ENCODE measurements at regions not wholly inside any gene's neighbourhood (a gene's known extent, or its start where the extent isn't known, plus 50 kb on each side); places are given as distances from the start of the nearest gene placed in this dataset.

DNA sequence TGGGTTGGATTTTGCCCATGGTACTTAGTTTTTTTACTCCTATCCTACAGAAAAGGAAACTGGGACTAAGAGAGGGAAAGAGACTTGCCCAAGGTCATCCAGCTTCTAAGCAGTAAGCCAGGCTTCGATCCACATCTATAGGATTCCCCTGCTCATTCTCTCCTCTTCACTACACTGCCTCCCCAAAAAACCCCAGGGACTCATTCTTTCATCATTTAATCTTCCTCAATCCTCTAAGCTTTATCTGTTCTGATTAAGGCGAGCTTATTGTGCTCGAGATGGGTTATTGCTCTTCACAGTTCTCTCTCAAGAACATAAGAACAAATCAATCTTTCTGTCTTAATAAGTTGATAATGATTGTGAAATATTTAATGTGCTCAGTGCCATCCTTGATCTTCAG lies 511.1 kb upstream of the BRINP1 start (continued):
- TF ChIP-seq, protein P1, sequence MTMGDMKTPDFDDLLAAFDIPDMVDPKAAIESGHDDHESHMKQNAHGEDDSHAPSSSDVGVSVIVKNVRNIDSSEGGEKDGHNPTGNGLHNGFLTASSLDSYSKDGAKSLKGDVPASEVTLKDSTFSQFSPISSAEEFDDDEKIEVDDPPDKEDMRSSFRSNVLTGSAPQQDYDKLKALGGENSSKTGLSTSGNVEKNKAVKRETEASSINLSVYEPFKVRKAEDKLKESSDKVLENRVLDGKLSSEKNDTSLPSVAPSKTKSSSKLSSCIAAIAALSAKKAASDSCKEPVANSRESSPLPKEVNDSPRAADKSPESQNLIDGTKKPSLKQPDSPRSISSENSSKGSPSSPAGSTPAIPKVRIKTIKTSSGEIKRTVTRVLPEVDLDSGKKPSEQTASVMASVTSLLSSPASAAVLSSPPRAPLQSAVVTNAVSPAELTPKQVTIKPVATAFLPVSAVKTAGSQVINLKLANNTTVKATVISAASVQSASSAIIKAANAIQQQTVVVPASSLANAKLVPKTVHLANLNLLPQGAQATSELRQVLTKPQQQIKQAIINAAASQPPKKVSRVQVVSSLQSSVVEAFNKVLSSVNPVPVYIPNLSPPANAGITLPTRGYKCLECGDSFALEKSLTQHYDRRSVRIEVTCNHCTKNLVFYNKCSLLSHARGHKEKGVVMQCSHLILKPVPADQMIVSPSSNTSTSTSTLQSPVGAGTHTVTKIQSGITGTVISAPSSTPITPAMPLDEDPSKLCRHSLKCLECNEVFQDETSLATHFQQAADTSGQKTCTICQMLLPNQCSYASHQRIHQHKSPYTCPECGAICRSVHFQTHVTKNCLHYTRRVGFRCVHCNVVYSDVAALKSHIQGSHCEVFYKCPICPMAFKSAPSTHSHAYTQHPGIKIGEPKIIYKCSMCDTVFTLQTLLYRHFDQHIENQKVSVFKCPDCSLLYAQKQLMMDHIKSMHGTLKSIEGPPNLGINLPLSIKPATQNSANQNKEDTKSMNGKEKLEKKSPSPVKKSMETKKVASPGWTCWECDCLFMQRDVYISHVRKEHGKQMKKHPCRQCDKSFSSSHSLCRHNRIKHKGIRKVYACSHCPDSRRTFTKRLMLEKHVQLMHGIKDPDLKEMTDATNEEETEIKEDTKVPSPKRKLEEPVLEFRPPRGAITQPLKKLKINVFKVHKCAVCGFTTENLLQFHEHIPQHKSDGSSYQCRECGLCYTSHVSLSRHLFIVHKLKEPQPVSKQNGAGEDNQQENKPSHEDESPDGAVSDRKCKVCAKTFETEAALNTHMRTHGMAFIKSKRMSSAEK (CRISPR knock-in tag; IDR thresholded peaks at IDR 0.05; ENCODE audit: borderline replicate concordance), result no peak
- TF ChIP-seq ZNF219 (CRISPR knock-in tag; IDR thresholded peaks at IDR 0.05; ENCODE audit: borderline replicate concordance) (no peak), ESRRA (CRISPR knock-in tag; IDR thresholded peaks at IDR 0.05; ENCODE audit: borderline replicate concordance) (no peak), TP53 (CRISPR knock-in tag; IDR thresholded peaks at IDR 0.05) (no peak)
- TF ChIP-seq, protein P2, sequence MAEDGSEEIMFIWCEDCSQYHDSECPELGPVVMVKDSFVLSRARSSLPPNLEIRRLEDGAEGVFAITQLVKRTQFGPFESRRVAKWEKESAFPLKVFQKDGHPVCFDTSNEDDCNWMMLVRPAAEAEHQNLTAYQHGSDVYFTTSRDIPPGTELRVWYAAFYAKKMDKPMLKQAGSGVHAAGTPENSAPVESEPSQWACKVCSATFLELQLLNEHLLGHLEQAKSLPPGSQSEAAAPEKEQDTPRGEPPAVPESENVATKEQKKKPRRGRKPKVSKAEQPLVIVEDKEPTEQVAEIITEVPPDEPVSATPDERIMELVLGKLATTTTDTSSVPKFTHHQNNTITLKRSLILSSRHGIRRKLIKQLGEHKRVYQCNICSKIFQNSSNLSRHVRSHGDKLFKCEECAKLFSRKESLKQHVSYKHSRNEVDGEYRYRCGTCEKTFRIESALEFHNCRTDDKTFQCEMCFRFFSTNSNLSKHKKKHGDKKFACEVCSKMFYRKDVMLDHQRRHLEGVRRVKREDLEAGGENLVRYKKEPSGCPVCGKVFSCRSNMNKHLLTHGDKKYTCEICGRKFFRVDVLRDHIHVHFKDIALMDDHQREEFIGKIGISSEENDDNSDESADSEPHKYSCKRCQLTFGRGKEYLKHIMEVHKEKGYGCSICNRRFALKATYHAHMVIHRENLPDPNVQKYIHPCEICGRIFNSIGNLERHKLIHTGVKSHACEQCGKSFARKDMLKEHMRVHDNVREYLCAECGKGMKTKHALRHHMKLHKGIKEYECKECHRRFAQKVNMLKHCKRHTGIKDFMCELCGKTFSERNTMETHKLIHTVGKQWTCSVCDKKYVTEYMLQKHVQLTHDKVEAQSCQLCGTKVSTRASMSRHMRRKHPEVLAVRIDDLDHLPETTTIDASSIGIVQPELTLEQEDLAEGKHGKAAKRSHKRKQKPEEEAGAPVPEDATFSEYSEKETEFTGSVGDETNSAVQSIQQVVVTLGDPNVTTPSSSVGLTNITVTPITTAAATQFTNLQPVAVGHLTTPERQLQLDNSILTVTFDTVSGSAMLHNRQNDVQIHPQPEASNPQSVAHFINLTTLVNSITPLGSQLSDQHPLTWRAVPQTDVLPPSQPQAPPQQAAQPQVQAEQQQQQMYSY (CRISPR knock-in tag; IDR thresholded peaks at IDR 0.05), result no peak

DNA sequence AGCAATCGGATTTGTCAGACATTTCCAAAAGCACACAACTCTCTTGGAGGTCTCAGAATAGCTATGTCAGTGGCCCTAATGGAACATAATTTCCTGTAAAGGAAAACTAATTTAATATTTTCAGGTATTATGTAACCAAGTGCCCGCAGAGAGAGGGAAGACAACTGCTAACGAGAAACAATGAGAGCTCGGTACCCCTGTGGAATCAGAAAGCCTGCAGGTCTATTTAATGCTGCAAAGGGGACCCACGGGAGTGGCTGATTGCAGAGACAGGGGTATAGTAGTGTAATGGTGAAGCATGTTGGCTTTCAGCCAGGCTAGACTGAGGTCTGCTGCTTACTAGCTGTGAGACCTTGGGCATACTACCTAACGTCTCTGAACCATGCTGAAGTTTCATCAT lies 508.1 kb upstream of the BRINP1 start:
- no peak for DNase-seq (ENCODE audit: low spot score)
- Mint-ChIP-seq H3K27me3 (ENCODE audit: low read depth) (0 out of 2 replicates have a peak, but pooled peaks cover 3% of the 10 kb centered on the region), H3K27ac (no peak overlapping the region), H3K36me3 (no peaks in the 10 kb centered on the region), H3K4me3 (no peak overlapping the region), H3K4me1 (peaks cover 13% of the 10 kb centered on the region), H3K9me3 (peaks cover 9% of the 10 kb centered on the region)
- CTCF ChIA-PET, result interaction anchor here (1.1 kb wide), 1 partner anchor 322 kb away, joined by 3 read pairs; no protein-coding TSS in a partner anchor
- TF ChIP-seq, protein P3, sequence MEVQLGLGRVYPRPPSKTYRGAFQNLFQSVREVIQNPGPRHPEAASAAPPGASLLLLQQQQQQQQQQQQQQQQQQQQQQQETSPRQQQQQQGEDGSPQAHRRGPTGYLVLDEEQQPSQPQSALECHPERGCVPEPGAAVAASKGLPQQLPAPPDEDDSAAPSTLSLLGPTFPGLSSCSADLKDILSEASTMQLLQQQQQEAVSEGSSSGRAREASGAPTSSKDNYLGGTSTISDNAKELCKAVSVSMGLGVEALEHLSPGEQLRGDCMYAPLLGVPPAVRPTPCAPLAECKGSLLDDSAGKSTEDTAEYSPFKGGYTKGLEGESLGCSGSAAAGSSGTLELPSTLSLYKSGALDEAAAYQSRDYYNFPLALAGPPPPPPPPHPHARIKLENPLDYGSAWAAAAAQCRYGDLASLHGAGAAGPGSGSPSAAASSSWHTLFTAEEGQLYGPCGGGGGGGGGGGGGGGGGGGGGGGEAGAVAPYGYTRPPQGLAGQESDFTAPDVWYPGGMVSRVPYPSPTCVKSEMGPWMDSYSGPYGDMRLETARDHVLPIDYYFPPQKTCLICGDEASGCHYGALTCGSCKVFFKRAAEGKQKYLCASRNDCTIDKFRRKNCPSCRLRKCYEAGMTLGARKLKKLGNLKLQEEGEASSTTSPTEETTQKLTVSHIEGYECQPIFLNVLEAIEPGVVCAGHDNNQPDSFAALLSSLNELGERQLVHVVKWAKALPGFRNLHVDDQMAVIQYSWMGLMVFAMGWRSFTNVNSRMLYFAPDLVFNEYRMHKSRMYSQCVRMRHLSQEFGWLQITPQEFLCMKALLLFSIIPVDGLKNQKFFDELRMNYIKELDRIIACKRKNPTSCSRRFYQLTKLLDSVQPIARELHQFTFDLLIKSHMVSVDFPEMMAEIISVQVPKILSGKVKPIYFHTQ (CRISPR knock-in tag; IDR thresholded peaks at IDR 0.05), result no peak
- TF ChIP-seq, protein P4, sequence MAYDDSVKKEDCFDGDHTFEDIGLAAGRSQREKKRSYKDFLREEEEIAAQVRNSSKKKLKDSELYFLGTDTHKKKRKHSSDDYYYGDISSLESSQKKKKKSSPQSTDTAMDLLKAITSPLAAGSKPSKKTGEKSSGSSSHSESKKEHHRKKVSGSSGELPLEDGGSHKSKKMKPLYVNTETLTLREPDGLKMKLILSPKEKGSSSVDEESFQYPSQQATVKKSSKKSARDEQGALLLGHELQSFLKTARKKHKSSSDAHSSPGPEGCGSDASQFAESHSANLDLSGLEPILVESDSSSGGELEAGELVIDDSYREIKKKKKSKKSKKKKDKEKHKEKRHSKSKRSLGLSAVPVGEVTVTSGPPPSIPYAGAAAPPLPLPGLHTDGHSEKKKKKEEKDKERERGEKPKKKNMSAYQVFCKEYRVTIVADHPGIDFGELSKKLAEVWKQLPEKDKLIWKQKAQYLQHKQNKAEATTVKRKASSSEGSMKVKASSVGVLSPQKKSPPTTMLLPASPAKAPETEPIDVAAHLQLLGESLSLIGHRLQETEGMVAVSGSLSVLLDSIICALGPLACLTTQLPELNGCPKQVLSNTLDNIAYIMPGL (CRISPR knock-in tag; IDR thresholded peaks at IDR 0.05), result no peak
- TF ChIP-seq MXD4 (CRISPR knock-in tag; IDR thresholded peaks at IDR 0.05; ENCODE audit: borderline replicate concordance) (no peak), SOX15 (CRISPR knock-in tag; IDR thresholded peaks at IDR 0.05) (no peak), JAZF1 (CRISPR knock-in tag; IDR thresholded peaks at IDR 0.05) (no peak), GABPB1 (CRISPR knock-in tag; IDR thresholded peaks at IDR 0.05) (no peak), TCF7 (CRISPR knock-in tag; IDR thresholded peaks at IDR 0.05; ENCODE audit: low read depth) (no peak)
- TF ChIP-seq, protein P5, sequence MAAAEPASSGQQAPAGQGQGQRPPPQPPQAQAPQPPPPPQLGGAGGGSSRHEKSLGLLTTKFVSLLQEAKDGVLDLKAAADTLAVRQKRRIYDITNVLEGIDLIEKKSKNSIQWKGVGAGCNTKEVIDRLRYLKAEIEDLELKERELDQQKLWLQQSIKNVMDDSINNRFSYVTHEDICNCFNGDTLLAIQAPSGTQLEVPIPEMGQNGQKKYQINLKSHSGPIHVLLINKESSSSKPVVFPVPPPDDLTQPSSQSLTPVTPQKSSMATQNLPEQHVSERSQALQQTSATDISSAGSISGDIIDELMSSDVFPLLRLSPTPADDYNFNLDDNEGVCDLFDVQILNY (CRISPR knock-in tag; IDR thresholded peaks at IDR 0.05), result no peak
- no peak for ATAC-seq
- POLR2A ChIA-PET, result no interaction called here
